Fibroblast of skin of back (primary cell): ENCODE measurements at regions not wholly inside any gene's neighbourhood (a gene's known extent, or its start where the extent isn't known, plus 50 kb on each side); places are given as distances from the start of the nearest gene placed in this dataset.
"Not testable (repeated sequence)": the region's sequence is repeated elsewhere in the genome, so short reads cannot be mapped to it uniquely, and the experiment has no call there.

Experiments used
- DNase-seq: peaks from one replicate; pipeline ENCODE4 v3.0.0-alpha.2; 2013

GRCh38 chr6:27726619-27727023 is 185.6 kb downstream of the OR2B2 start:
- no peak for DNase-seq

GRCh38 chr6:27720607-27721580 is 191.3 kb downstream of the OR2B2 start:
- peak; percentile 23 for DNase-seq

- DNase-seq = not testable (repeated sequence)
Observed at GRCh38 chr6:27719039-27719438, 193.2 kb downstream of the OR2B2 start.

- no peak for DNase-seq
Observed at GRCh38 chr6:27706431-27706830, 205.8 kb downstream of the OR2B2 start.

GRCh38 chr6:27700337-27700736 is 211.9 kb downstream of the OR2B2 start:
- no peak for DNase-seq

GRCh38 chr6:27694547-27694874 is 217.7 kb downstream of the OR2B2 start:
- DNase-seq = no peak

- no peak for DNase-seq
Observed at GRCh38 chr6:27693766-27694546, 218.2 kb downstream of the OR2B2 start.

GRCh38 chr6:27692133-27692532 is 219.2 kb upstream of the ZNF184 start:
- DNase-seq = not testable (repeated sequence)

GRCh38 chr6:27688014-27688586 is 215.2 kb upstream of the ZNF184 start:
- peak; percentile 89 for DNase-seq

- DNase-seq = peak; percentile 82
Observed at GRCh38 chr6:27687154-27688013, 214.5 kb upstream of the ZNF184 start.

GRCh38 chr6:27685279-27685678 is 212.4 kb upstream of the ZNF184 start:
- no peak for DNase-seq

GRCh38 chr6:27684264-27685211 is 211.6 kb upstream of the ZNF184 start:
- DNase-seq = peak; percentile 78

- DNase-seq = no peak
Observed at GRCh38 chr6:27679964-27680694, 207.2 kb upstream of the ZNF184 start.

- DNase-seq = no peak
Observed at GRCh38 chr6:27679308-27679963, 206.5 kb upstream of the ZNF184 start.

- DNase-seq = no peak
Observed at GRCh38 chr6:27678469-27678868, 205.6 kb upstream of the ZNF184 start.

GRCh38 chr6:27674882-27675281 is 202.0 kb upstream of the ZNF184 start:
- DNase-seq = no peak

GRCh38 chr6:27672113-27672799 is 199.4 kb upstream of the ZNF184 start:
- peak; percentile 40 for DNase-seq

- DNase-seq = no peak
Observed at GRCh38 chr6:27669624-27670301, 196.9 kb upstream of the ZNF184 start.

- no peak for DNase-seq
Observed at GRCh38 chr6:27669295-27669623, 196.4 kb upstream of the ZNF184 start.
